Stimulated activated CD8-positive, alpha-beta memory T cell treated with anti-CD3 and anti-CD28 coated beads, Interleukin-7, amount 100 ng/mL, for 24 hours (primary cell): ENCODE measurements at regions not wholly inside any gene's neighbourhood (a gene's known extent, or its start where the extent isn't known, plus 50 kb on each side); places are given as distances from the start of the nearest gene placed in this dataset.

ENCODE experiments used
- DNase-seq: peaks from one replicate; pipeline ENCODE4 v3.0.0-alpha.2; 2020; ENCODE audit warnings: low read depth

- DNase-seq, result no peak
Observed at GRCh38 chr20:22791396-22791795, 207.0 kb upstream of the FOXA2 start.

GRCh38 chr20:22791877-22792525 is 207.6 kb upstream of the FOXA2 start:
- no peak for DNase-seq

- no peak for DNase-seq
Observed at GRCh38 chr20:22794200-22794599, 209.8 kb upstream of the FOXA2 start.

GRCh38 chr20:22795433-22795832 is 211.1 kb upstream of the FOXA2 start:
- no peak for DNase-seq

DNA sequence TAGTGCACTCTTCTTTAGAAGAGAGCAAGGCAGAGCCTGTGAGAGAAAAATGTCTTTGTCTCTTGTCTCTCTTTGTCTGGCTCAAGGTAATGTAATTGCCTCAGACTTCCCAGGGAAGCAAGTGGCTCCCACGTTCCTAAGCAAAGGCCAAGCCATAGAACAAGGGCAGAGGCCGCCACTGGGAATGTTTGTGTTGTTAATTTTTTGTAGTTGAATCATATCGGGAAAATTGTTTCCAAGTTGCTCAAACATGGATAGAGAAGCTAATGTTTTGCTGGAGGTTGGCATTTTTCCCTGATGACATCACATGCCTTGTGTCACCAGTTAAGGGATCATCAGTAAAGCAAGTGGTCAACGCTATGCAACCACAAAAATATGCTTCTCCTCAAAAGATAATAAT is 211.5 kb upstream of the FOXA2 start:
- DNase-seq, result no peak

DNA sequence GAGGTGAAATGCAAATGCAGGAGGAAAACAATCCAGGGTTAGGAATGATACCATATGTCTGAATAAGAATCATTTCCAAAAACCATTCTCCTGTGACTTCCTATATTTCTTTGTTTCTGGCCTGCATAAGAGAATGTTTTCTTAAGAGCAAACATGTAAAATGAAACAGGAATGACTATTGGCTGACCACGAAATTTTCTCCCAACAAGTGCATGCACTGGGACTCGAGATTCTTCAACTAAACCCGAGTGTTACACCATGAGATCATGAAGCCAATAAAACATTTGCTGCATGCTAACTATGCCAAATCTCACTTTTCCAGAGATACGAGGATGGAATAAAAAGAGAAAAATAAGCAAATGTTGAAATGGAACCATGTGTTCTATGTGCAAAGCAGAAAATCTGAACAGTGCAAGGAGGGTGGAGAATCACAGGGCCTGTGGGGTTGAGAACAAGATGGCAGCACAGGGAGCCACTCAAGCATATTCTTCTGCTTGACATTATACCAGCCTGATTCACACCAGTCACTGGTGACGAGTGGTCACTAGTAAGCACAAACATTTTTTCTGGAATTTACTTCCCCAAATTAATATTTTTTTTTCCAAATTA is 212.2 kb upstream of the FOXA2 start:
- no peak for DNase-seq

- DNase-seq, result no peak
Observed at GRCh38 chr20:22797103-22797502, 212.7 kb upstream of the FOXA2 start.

- DNase-seq, result no peak
Observed at GRCh38 chr20:22799687-22800086, 215.3 kb upstream of the FOXA2 start.

- no peak for DNase-seq
Observed at GRCh38 chr20:22800129-22800528, 215.8 kb upstream of the FOXA2 start.

DNA sequence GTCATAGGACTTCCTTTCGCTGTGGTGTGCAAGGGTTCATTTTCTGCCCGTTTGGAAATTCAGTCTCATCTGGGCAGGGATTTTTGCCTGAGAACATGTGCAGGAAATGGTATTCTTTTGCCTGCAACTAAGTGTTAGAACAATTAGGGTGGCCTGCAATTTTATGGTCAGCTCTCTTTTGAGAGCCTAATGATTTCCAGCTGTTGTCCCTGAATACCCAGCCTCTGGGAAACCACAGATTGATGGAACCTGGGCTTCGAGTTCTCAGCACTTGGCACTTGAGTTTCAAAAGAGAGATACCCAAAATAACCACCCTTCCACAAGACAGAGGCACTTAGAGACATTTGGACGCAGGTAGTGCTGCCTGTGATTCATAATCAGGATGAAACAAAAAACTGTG is 217.2 kb upstream of the FOXA2 start:
- DNase-seq, result no peak

DNA sequence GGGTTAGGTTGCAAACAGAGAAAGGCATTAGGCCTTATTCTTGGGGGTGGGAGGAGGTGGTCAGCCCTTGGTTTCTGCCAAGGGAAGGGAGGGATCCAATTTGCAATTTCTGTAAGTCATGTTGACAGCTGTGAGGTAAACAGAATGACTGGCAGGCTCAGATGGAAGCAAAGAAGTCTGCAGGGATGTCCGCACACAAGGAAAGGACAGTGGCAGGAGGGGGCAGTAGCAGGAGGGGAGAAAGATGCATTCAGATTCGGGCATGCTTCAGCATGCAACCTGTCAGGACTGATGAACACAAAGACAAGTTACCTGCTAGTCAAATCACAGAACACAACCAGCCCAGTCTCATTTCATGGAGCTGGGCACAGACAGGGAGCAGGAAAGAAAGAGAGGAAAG is 217.9 kb upstream of the FOXA2 start:
- DNase-seq, result no peak

GRCh38 chr20:22805219-22805618 is 220.8 kb upstream of the FOXA2 start:
- DNase-seq, result no peak

GRCh38 chr20:22805996-22806395 is 221.6 kb upstream of the FOXA2 start:
- DNase-seq, result no peak

GRCh38 chr20:22807045-22807444 is 222.7 kb upstream of the FOXA2 start:
- no peak for DNase-seq

DNA sequence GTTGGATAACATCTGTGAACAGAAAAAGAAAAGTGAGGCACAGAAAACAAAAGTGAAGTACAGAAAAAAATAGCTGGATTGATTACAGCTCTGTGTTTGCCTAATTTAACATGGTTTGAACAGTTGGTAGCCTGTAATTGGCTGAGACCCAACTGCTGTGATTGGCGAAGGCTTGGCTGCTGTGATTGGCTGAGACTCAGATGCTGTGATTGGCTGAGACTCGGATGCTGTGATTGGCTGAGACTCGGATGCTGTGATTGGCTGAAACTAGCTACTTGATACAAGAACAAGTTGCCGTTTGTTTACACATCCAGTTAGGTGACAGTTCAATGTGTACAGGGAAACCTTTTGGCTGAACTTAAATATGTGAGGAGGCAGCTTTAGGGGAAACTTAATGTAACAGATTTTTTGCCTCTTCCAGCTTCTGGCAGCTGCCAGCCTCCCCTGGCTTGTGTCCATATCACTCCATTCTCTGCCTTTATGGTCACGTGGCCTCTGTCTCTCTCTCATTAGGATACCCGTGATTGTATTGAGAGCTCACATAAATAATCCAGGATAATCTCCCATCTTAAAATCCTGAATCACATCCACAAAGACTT is 223.4 kb upstream of the FOXA2 start:
- DNase-seq, result no peak

GRCh38 chr20:22808628-22809027 is 224.3 kb upstream of the FOXA2 start:
- no peak for DNase-seq

GRCh38 chr20:22810030-22810429 is 225.1 kb upstream of the SSTR4 start:
- DNase-seq, result no peak

DNA sequence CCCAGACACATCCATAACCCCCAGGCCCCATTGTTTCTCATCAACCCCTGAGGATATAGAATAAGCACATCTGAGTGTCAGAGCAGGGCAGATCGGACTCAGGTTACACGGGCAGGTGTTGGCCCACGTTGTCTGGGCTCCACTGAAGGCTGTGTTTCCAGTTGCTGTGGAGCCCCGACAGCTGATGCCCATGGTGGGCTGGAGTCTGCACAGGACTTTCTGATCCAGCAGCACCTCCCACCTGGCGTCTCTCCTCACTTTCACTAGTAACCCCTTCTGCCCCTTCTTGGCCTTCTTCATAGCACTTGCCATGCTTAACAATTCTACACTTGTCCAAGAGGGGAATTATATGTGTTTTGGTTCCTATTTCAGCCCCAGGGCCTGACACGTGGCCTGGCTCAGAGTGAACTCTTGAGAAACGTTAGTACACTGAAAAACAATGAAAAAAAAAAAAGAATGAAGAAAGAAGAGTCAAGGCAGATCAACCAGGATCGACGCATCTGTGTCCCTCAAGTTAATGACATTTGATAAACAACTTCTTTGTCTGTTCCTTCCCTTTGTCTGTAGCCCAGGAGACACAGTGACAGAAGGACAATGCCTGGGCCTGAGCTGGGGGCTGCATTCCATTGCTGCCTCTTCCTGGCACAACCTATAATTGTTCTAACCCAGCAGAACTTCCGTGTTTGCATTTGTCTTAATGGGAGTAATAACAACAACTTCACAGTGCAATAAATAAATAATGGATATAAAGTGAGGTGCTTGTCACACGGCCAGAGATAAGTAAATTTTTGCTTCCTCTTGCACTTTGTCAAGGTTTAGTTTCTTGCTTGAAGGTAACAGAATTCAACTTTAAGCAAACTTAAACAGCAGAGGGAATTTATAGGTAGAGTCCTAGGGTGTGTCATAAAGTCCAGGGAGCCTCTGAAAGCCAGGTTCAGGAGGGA is 224.2 kb upstream of the SSTR4 start:
- no peak for DNase-seq

DNA sequence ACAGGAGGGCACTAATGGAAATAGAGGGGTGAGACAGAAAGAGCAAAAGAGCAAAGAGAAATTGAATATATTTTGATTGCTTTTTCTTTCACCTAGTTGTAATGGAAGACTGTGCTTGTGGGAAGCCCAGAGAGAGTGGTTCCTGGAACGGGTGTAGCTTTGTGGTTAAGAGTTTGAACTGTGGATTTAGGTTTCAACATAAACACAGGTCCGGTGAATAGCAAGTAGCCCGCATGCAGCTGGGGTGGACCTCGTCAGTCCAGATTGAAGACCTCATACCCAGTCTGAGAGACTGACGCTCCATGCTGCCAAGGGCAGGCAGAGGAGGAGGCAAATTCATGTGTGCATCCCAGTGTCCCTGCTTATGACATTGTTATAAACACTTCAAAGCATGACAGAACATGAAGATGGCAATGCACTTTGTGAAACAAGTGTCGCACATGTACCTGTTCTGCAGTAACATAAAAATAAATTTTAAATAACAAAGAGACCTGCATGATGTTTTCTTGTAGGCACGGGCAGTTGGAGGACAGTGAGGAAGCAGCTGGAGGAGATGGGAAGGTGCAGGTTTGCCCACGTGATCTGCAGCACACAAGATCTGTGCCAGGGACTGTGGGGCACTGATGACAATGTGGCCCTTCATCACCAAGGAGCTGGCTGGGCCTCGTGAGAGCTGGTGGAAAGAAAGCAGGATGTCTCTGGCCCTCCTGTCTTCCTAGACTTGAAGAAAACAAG is 220.5 kb upstream of the SSTR4 start:
- no peak for DNase-seq

GRCh38 chr20:22815206-22815551 is 219.9 kb upstream of the SSTR4 start:
- DNase-seq, result no peak

- DNase-seq, result no peak
Observed at GRCh38 chr20:22815603-22816315, 219.4 kb upstream of the SSTR4 start.
